ENCODE measurements at regions not wholly inside any gene's neighbourhood (a gene's known extent, or its start where the extent isn't known, plus 50 kb on each side); places are given as distances from the start of the nearest gene placed in this dataset.

DNA sequence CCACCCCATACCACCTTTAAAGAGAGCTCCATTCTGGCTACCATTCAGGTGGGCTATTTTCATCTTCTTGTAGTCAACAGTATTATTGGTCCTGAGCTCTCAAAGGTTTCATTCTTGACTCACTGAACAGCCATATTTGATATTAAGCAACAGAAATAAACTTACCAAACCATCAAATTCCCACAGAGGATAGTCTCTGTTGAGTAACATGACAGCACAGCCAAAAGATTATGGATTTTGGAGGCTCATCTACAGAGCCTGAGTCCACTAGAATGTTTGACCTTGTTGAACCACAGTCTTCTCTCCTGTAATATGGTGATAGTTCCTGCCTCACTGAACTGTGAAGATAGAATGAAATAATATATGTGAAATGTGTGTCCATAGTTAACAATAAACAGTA, 276.3 kb upstream of the LDB2 start:
- no peak for DNase-seq (ENCODE audit: low read depth)

GRCh38 chr4:17173300-17173699, 274.9 kb upstream of the LDB2 start:
- no peak for DNase-seq (ENCODE audit: low read depth)

- no peak for DNase-seq (ENCODE audit: low read depth)
These were observed 271.7 kb upstream of the LDB2 start for GRCh38 chr4:17170131-17170530.

GRCh38 chr4:17169699-17170098, 271.3 kb upstream of the LDB2 start:
- DNase-seq (ENCODE audit: low read depth) = no peak

- DNase-seq (ENCODE audit: low read depth) = no peak
These were observed 270.1 kb upstream of the LDB2 start for GRCh38 chr4:17168571-17168970.

DNA sequence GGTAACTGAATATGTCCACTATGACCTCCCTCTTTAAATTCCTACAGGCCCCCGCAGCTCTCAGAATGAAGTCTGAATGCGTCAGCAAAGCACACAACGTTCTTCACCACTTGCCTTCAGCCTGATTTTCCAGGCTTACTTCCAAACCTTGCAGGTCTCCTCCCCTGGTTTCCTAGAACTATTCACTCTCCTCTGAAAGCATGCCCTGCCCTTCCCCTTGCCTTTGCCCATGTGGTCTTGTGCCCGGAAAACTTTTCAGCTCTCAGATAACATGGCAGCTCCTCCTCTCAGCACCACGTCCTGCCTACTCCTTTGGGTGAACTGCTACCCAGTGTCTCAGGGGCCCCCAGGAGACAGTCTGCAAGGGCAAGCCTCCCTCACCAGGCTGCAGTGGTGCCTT, 268.5 kb upstream of the LDB2 start:
- DNase-seq (ENCODE audit: low read depth) = no peak

DNA sequence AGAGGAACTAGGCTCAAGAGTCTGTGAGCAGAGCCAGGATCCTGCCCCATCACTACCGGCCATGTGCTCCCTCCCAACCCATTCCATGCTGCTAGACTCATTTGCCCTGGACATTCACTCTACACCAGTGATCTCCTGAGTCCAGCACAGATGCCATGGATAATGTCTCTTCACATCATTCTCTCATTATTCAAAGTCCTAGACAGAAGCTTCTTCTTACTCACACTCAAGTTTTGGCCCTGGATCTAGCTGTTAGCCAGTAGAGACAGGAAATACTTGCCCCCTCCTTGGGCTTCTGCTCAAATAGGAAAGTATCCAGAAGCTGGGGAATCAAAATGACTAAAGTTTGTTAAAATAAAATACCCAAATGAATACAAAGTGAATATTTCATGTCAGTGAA, 266.8 kb upstream of the LDB2 start:
- no peak for DNase-seq (ENCODE audit: low read depth)

DNA sequence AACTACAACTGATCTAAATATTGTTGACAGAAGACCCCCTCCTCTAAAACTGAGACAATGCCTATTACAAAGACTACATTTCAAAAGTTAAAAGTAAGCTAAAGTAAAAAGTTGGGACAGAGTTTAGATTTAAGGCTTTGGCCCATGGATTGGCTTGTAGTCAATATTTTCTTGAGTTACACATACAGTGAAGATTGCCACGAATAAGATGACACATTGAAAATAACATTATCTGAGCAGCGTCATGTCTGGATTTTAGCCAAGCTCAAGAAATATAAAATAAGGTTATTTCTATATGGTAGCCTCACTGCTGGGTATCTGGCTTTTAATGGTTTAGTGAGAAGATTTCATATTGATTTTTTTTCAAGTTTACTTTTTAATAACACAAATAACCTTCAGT, 266.2 kb upstream of the LDB2 start:
- no peak for DNase-seq (ENCODE audit: low read depth)

GRCh38 chr4:17163156-17163771, 264.8 kb upstream of the LDB2 start:
- no peak for DNase-seq (ENCODE audit: low read depth)

DNA sequence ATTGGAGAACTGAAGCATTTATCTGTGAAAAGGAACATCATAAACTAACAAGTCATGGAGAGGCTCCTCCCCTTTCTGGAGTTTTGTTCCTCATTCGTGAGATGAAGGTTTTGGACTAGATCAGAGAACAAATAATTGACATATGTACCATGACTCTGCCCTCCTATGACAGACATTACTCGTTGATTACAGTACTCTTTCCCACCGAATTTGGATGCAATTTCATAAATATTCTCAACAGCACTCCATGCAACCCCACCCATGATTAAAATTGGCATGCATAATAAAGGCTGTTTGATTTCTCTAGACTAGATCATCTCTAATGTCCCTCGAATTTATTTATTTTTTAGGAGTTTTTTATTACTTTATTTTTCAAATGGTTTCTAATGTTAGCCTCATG, 258.9 kb upstream of the LDB2 start:
- DNase-seq (ENCODE audit: low read depth) = no peak

GRCh38 chr4:17155486-17155885, 257.0 kb upstream of the LDB2 start:
- no peak for DNase-seq (ENCODE audit: low read depth)

DNA sequence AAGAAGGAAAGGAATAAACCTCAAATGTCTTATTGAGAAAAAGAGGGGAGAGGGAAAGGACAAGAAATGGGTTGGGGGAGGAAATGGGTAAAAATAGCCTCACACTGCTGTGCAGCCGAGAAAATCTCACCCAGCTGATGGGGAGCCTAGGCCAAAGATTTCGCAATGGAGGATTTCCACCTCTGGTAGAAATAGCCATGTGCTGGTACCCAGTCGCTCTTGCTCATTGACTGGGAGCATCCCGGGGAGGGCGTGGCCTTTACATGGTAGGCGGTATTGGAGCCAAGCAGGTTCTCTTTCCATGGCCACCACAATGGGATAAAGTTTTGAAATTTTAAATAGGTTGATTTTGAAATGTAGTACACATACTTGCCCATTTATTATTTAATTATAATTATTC, 255.1 kb upstream of the LDB2 start:
- no peak for DNase-seq (ENCODE audit: low read depth)

- DNase-seq (ENCODE audit: low read depth) = no peak
These were observed 254.6 kb upstream of the LDB2 start for GRCh38 chr4:17152941-17153540.

DNA sequence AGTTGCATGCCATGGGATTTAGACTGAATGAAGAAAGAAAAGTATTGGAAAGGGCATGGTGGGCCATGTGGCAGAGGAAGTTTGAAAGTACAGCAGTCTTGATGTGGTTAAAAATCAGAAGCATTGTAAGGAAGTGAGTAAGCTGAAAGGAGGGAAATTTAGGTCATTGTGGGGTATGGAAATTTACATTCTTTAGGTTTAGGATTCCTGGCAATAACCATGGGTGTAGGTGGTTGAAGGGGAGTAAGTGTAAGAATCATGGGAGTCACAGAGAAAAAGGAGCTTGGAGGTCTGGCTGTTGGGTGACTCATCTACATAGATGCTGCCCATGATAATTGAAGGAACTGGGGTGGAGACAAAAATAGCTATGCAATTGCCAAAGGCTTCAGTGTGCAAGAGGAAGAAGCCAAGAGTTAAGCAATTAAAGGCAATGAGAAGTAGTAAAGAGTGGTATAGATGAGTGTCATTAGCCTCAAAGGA, 243.8 kb upstream of the LDB2 start:
- DNase-seq (ENCODE audit: low read depth) = no peak

DNA sequence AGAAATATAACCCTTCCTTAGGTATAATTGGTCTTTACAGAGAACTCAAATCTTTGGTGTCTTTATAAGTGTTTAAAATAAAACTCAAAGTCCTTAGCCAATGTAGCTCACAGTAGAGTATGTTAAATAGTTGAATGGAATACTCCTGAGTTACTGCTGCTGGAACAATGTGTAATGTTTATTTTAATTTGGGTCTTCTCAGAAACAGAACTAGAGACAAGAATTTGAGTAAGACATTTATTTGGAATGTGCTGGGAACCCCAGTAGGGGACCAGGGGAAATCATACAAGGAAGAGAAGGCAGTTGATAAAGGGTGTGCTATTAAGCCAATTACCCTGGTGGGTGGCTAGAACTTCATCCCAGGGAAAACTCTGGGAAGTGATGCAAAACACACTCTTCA, 240.4 kb upstream of the LDB2 start:
- no peak for DNase-seq (ENCODE audit: low read depth)

- no peak for DNase-seq (ENCODE audit: low read depth)
These were observed 236.1 kb upstream of the LDB2 start for GRCh38 chr4:17134565-17134964.

- DNase-seq (ENCODE audit: low read depth) = no peak
These were observed 235.7 kb upstream of the LDB2 start for GRCh38 chr4:17134100-17134499.

DNA sequence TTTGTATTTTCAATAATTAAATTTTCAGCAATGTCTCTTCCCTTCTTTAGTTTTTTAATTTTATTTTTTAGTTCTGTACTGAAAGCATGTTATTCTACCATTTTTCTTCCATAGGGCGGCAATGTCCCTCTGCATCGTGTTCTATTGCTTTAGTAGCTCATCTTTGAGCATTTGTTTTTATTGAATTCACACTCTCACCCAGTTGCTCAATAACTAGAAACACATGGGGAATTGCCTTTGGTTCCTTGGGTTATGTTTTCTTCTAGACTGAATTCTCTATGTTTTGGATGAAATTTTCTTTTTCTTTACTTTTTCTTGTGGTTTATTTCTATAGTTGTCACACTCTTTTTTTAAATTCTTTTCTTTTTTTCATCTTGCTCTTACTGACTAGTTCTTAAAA, 233.8 kb upstream of the LDB2 start:
- DNase-seq (ENCODE audit: low read depth) = no peak

- DNase-seq (ENCODE audit: low read depth) = no peak
These were observed 229.8 kb upstream of the LDB2 start for GRCh38 chr4:17128268-17128667.

DNA sequence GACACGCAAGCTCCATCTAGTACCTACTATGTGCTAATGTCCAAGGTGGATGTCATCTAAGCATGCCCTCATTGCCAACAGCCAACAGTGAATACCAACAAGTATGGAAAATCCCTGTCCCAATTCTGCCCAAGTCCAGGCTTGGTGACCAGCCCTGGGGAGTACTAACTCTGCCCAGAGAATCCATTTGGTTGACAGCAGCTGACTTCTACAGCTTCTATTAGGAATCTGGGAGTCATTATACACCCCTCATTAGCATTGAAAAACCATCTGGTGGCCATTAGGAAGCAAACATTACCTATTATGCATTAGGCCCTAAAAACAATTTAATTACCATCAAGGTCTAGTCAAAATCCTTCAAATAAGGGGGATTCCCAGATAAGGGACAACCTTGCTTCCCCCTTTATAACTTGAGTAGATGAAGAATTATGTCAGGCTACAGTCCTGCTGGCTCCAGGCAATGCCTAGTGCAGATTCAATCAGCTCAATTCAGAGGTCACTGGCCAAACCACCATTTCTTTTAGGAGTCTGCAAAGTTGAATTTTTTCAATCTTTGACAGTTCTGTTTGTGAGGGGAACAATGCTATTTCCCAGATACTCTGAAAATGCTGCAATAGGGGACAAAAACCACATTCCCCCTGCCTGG, 228.0 kb upstream of the LDB2 start:
- no peak for DNase-seq (ENCODE audit: low read depth)

GRCh38 chr4:17124767-17125166, 226.3 kb upstream of the LDB2 start:
- no peak for DNase-seq (ENCODE audit: low read depth)

DNA sequence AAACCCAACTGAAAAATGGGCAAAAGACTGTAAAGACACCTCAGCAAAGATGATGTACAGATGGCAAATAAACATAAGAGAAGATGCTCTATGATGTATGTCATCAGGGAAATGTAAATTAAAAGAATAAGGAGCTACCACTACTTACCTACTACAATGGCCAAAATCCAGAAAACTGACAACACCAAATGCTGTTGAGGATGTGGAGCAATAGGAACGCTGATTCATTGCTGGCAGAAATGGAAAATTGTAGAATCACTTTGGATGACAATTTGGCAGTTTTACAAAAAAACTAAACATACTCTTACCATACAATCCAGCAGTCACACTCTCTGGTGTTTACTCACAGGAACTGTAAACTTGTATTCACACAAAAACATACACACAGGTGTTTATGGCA, 222.3 kb upstream of the LDB2 start:
- DNase-seq (ENCODE audit: low read depth) = no peak

GRCh38 chr4:17117746-17118145, 219.3 kb upstream of the LDB2 start:
- no peak for DNase-seq (ENCODE audit: low read depth)

GRCh38 chr4:17115583-17115982, 217.1 kb upstream of the LDB2 start:
- DNase-seq (ENCODE audit: low read depth) = no peak

All from stimulated activated CD8-positive, alpha-beta memory T cell treated with anti-CD3 and anti-CD28 coated beads, Interleukin-12 subunit alpha, Interleukin-12 subunit beta, amount 100 ng/mL, for 1 hour (primary cell).